GM19452 (cell line): ENCODE measurements at regions not wholly inside any gene's neighbourhood (a gene's known extent, or its start where the extent isn't known, plus 50 kb on each side); places are given as distances from the start of the nearest gene placed in this dataset.

ENCODE experiments used
- ATAC-seq: cut with Tn5 transposase; IDR thresholded peaks from one replicate; pipeline ENCODE4 v1.9.1; 2021; ENCODE audit not compliant: unreplicated experiment

DNA sequence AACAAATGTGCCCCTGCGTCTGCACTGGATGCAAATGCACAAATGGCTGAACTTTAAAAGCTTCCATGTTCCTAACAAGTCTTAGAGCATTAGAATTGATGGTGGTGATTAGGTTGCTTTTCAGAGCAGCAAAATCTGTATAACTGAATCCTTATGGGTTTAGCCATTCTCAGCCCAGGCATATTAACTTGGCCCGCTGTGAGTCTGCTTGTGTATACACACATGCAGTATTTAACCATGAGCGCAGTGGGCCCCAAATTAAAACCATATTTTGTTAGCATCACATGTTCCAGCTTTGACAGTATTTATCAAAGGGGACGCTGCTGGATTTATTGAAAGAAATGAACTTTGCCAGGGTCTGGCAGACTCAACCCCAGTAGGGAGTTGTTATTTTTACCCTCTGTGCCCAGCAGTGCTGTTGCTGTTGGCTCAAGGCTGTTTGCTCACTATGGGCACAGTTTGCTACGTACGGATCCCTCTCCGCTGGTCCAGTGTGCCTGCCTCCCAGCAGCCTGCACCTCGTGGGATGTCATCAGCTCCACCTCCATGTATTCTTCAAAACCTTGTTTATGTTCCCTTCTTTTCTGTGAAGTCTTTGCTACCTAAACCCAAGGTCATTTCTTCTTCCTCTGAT lies 144.7 kb downstream of the QRSL1 start:
- no peak for ATAC-seq

DNA sequence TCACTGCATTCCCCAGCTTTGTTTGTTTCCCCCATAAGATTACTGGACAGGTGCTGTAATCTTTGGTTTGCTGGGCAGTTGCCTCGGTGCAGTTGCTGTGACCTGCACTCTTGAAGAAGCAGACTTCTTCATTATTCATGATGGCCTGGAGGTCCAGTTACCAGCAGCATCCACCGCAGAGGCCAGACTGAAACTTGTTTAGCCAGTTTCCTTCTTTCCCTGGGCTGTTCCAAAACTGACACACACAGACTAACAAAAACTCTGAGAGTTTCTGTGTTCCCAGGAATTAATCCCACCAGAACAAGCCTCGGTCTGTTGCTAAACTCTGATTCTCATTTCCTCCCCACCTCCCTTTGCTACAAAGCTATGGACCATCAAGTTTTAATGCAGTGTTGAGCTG lies 144.1 kb downstream of the QRSL1 start:
- ATAC-seq: no peak

DNA sequence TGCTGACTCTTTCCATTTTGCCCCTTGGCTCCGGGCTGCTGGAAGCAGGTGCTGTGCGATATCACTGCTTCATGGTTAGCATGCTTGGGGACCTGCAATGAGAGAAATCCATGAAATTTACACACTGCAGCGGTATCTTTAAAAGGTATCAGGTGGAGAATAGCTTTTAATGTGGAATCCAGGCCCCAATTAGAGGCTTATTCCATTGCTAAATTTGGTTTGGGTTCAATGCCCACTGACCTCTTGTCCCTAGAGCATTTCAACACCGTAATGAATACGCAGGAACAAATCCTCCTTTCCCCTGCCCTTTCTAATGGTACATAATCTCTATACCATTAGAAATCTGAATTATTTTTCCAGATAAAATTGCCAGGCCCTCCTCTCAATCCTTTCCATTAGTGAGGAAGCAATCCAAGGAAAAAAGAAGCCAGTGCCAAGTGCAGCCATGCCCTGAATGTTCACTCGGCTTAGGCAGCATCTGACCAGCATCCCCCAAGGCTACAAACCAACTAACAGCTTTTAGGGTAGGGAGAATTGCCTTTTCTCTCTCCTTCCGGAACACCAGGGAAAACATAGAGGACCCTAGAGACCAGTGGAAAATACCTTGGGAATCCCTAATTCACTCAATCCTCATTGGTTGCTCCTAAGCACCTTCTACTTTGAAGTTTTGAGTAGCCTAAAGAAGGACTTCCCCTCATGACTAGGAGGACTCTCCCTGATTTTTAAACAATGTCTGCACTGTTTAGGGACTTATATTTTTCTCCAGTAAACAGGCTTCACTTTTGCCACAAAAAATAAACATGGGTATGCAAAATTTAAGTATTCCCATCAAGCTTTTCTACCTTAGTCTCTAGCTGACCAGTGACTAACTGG lies 143.1 kb downstream of the QRSL1 start:
- ATAC-seq: no peak

DNA sequence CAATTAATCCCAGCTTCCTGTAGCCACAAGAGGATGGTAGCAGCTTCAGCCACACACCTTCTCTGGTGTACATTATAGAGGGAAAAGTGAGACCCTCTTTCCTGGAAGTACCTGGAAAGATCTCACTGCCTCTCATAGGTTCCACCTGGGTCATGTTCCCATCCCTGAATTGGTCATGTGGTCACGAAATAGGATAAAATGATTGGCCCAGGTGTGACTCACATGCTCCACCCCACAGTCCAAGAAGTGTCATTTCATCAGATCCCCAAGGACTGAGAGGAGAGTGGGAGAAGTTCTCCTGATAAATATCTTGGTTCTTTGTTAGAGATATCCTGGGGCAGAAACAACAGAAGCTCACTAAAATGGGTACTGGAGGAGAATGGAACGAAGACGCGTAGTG lies 142.4 kb downstream of the QRSL1 start:
- ATAC-seq: no peak

DNA sequence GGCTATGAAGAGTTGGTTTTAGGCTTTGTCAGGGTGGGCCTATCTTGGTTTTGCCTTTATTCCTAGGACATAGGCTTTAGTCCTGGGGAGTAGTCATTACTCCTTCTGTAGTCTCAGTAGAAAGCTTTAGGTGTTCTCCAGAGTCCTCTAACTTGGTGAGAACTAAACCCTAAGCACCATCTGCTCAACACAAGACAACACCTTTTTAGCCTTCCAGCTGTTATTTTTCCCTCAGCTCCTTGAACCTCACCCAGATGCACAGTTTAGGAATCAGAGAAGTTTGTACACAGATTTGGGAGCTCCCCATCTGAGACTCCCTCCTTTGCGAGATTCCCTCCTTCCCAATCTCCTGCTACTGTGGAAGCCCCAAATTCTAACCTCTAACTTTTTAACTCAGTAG lies 141.3 kb downstream of the QRSL1 start:
- no peak for ATAC-seq

DNA sequence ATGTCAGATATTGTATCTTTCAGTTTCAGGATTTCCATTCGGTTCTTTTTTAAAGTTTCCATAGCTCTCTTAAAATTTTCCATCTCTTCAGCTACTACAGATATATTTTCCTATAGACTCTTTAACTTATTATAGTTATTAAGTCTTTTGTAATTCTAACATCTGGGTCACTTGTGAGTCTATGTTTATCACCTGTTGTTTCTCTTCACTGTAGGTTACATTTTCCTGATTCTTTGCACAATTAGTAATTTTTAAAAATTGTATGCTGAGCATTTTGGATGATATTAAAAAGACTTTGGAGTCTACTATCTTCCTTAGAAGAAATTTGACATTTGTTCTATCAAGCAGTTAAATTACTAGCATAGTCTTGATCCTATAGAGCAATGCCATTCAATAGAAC lies 140.7 kb downstream of the QRSL1 start:
- ATAC-seq: no peak

DNA sequence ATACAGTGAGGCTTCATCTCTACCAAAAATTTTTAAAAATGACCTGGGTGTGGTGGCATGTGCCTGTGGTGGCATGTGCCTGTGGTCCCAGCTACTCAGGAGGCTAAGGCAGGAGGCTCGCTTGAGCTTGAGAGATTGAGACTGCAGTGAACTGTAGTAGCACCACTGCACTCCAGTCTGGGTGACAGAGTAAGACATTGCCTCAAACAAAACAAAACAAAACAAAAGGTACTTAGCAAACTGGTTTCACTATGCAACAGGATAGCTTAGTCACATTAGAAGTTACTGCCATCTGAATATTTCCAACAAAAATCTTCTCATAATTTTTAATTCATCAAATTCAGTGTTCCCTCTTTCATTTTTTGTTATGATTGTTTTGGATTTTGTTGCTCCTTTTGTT lies 137.9 kb downstream of the QRSL1 start:
- ATAC-seq: no peak

DNA sequence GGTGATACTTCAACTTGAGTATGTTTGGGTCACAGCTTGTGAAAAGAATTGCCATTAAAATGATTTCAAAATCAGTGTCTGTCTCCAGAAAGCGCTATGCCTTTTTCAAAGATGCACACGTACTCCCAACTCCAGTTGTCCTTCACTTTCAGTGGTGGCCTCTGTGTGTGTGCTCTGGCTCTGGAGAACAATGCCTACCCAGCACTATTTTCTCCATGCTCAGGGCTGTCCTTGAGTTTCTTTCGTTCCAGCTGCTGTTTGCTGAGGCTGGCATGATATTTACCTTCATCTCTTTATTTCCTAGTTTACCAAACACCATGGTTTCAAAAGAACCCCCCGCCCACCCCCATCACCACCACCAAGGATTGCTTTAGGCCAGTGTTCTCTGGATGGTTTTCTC lies 136.8 kb downstream of the QRSL1 start:
- no peak for ATAC-seq

DNA sequence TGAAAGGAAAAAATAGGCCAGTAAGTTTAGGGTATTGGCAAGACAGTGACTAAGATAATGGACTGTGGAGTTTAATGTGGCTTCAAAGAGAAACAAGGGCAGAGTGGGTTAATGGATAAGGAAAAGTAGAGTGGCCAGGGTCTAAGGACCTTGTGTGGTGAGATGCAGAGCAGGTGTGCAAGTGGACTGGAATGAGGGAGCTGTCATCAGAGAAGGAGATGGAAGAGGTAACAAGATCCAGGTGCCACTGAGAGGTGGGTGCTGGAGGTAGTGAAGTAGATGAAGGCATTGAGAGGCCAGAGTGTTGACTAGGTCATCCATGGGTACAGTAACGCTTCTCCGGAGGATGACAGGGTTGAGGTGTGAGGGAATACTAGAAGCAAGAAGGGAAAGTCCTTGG lies 136.1 kb downstream of the QRSL1 start:
- no peak for ATAC-seq

DNA sequence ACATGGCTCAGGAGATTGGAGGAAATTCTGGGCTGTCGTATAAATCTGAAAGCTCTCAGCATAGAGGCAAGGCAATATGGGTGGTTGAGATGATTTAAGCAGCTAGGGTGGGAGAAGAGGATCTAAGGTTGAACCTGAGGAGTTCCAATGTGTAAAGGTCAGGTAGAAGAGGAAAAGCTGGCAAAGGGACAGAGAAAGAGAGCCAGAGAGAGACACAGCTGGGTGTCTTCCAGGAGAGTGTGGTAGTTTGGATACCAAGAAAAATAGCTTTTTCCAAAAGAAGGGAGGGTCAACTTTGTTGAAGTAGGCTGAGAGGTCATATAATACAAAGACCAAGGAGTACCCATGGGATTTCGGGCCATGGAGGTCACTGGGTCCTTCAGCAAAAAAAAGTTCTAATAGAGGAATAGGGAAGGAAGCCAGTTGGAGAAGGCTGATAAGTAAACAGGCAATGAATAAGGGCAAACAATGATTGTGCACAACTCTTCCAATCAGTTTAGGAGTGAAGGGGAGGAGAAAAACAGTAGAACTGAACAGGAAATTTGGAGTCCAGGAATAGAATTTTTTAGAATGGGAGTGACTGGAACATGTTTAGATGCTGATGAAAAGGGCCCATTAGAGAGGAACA lies 135.1 kb downstream of the QRSL1 start:
- ATAC-seq: no peak

DNA sequence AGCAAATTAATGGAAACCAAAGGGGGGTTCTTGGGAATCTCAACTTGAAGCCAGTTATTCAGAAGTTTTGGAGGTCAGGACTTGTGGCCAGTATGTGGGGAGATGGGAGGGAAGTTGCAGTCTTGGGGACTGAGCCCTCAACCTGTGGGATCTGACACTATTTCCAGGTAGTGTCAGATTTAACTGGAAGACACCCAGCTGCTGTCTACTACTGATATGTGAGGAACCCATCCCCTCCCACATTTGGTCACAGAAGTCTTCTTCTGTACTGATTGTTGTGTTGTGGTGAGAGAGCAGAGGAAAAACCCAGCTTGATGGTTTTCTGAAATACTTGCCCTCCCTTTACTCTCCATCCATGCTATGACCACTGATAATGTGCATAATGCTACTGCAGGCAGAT lies 134.0 kb downstream of the QRSL1 start:
- no peak for ATAC-seq

DNA sequence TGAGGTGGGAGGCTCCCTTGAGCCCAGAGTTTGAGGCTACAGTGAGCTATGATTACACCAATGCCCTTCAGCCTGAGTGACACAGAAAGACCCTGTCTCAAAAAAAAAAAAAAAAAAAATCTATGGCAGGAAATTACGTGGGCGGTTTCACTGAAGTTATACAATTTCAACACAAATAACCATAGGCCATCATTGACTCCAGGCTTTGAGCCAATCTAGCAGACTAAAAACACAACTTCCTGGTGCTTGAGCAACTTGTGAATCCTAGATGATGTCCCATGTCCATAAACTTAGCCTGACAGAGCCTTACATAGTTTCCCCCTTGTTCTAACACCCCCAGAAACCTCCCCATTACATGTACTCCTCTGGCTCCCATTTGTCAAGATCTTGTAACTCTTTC lies 131.8 kb downstream of the QRSL1 start:
- ATAC-seq: no peak

DNA sequence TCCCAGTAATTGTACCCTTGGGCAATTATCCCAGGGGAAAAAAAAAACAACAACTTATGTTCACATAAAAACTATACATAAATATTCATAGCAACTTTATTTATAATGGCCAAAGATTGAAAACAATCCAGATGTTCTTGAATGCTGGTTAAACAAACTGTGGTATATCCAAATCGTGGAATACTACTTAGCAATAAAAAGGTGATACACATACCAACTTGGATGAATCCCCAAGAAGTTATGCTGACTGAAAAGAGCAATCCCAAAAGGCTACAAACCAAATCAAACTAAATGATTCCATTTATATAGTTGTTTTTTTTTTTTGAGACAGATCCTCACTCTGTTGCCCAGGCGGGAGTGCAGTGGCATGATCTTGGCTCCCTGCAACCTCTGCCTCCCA lies 129.7 kb downstream of the QRSL1 start:
- ATAC-seq: no peak

DNA sequence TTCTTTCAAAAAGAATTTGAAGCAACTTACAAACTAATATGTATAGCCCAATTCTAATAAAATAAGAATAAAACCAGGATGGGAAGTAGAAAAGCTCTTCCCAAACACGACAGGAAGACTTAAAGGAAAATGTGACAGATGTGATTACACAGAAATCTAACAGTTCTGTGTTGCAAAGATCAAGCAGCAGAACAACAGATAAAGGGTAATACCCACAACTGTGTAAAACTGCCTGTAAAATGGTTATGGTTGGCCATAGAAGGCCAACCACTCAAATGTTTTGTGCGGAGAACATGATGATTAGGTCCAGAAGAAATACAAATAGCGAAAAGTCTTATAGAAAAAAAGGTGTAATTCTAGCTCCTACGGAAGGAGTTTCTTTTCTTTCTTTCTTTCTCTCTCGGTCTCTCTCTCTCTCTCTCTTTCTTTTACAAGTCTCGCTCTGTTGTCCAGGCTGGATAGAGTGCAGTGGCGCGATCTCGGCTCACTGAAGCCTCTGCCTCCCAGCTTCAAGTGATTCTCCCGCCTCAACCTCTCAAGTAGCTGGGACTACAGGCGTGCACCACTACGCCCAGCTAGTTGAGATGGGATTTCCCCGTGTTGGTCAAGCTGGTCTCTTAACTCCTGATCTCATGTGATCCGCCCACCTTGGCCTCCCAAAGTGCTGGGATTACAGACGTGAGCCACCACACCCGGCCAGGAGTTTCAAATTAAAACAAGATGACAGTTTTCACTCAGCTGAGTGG lies 128.5 kb downstream of the QRSL1 start:
- no peak for ATAC-seq

DNA sequence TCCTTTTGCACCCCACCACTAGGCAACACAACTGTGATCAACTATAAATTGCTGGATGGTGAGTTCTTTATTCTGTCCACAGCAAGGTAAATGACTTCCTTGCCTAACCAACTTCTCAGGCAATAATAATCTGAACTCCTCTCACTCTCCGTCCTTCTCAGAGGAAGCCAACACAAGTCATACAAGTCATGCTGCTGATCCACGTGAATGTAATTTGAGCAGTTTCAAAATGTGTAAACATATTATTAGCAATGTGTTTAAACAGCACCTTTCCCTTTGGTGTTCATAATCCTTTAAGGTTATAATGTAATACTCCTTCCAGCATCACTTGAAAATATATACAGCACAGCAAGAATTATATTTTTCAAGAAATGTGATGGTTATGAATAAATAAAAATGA lies 127.9 kb downstream of the QRSL1 start:
- ATAC-seq: no peak

DNA sequence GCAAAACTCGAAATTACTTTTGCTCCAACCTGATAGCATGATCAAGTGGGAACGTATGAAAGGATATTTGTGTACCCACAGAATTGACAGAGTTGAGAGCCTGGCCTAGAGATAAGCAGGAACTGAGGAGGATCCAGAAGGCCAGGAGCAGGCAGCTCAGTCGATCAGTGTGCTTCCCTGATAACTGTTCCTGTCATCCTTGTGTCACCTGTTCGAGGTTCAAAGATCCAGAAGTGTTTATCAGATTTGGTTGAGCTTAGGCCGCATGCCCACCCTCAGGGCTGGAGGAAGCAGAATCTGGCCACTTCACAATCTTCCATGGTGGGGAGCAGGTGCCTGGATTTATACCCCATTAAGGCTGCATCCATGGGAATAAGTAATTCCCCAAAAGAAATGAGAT lies 124.8 kb downstream of the QRSL1 start:
- no peak for ATAC-seq

DNA sequence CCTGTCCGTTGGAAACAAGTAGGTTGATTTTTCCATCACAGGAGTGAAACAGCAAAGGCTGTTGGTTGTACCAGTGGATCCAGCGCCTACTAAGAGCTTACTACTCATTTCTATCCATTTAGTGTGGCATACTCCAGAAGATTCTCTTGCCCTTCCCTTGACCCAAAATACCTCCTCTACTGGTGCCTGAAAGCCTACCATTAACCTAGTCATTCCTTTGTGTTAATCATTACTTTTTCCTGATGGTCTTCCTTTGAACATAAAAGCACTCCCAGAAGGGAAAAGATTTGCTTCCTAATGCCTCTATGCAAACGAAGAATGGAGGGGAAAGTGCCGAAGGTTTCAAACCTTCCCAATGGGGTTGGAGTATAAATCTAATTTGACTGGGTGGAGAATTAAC lies 123.3 kb downstream of the QRSL1 start:
- ATAC-seq: no peak

DNA sequence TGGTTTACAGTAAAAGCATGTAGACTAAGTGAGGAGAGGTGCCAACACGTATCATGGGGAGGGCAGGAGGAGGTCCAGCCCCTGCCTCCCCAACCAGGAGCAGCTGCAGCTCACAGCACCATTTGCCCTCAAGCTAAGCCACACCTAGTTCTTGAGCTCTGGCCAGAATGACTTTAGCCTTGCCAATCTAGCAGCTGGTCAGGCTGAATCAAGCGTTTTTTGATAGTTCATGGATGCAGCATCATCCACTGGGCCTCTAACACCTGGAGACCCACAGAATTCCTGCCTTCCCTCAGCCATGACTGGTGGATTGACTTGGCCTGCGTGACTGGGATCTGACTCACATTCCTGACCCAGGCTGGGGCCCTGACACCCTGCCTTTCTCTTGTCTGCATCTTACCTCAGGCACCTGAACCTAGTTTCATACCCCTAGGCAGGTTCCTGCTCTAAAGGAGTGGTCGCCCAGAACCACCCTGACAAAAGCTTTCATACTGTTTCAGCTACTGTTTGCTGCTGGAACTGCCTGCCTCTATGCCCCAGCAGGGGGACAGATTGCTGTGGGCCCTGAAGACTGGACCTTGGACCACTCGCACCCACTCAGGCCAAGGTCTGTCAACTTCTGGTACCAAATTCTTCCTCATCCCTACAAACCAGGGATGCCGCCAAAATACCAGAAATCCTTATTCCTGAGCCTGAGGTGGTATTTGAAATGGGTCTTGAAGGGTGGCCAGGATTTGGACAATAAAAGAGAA lies 122.3 kb downstream of the QRSL1 start:
- no peak for ATAC-seq

DNA sequence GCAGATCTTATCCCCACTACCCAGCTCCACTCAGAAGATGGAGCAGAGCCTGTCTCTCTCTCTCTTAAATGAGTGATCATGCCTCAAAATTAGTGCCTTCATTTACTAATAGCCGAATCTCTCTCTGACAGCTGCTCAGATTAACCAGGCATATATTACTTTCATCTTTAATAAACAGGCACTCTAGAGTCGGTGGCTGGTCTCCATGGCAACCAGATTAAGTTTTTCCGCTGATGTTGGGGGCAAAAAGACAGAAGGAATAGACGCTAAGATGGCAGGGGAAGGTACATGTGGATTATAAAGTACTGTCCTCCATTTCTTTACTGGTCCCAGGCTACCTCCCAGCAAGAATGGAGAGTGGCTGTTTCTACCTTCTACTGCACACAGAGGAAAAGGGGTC lies 121.6 kb downstream of the QRSL1 start:
- no peak for ATAC-seq

DNA sequence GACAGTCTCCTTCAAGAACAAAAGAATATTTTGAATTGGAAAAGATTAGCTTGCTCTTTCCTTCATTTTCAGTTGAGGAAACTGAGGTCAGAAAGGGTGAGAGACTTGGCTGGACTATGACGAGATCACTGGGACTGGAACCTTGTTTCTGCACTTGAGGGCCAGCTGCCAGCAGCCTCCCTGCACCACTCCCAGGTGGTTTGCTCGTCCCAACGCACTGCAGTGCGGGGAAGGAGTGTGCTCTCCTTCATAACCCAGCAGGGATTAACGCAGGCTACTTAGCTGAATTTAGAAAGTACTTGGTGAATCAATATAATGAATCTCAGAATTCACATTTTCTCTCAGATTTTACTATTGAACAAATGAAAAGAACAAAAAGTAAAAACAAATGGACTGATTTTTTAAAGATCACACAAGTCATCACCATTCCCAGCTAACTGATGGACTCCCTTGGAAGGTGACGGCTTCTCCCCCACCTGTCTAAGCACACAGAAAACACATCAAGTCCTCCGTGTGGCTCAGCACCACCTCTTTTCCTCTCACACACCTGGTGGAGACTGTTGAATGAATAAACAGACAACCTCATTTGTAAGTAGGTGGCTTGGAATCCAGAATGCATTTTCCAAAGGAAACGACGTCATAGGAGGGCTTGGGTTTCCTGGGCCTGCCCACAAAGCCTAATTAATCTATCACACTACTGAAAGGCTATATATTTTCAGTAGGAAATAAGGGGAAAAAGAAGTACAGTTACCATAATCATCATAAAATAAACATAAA lies 121.0 kb downstream of the QRSL1 start:
- ATAC-seq: no peak
